Inflammatory macrophage (primary cell): ENCODE measurements at regions not wholly inside any gene's neighbourhood (a gene's known extent, or its start where the extent isn't known, plus 50 kb on each side); places are given as distances from the start of the nearest gene placed in this dataset.

Experiments
- DNase-seq, 2 donors: peaks; one replicate each; pipeline ENCODE4 v3.0.0-alpha.2; 2020 to 2022

DNA sequence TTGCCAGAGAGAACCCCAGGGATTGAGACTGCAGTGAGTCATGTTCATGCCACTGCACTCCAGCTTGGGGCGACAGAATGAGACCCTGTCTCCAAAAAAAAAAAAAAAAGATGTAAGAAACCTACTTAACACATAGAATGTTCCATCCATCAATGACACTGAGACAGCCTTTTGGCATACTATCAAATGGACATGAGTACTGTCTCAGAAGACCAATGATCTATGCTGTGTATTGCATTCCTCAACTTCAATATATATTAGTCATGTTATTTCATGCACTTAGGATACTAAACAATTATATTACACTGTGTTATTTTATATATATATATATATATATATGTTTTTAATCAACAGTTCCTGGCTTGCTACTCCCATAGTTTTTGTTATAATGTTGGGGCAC, 57.1 kb upstream of the ANKH start:
- DNase-seq = no peak

DNA sequence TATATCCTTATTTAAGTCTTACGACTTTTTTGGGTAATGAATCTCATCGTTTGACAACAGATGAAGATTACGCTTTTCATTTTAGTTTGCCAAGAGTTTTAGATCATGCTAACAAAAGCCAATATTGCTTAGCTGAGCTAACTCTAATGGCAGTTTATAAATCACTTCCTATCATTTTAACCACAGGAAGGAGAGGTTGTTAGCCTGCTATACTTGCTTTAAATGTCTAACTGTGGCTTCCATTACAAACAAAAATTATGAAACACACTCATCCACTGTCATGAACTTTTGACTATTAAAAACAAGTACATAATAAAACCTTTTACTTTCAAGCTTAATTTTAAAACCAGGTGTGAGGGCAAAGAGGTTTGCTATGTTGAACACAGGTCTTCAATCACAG, 53.7 kb upstream of the ANKH start:
- peak in 1 of 2 donors; percentile 49 for DNase-seq

DNA sequence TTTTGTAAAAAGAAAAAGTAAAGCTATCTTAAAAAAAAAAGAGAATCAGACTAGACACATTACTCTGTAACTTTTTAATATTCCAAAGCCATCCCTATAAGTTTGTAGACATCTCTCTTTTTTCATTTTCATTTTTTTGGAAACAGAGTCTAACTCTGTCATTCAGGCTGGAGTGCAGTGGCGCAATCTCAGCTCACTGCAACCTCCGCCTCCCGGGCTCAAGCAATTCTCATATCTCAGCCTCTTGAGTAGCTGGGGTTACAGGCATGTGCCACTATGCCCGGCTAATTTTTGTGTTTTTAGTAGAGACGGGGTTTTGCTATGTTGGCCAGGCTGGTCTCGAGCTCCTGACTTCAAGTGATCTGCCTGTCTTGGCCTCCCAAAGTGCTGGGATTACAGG, 51.4 kb upstream of the ANKH start:
- peak in 1 of 2 donors; percentile 29 for DNase-seq

DNA sequence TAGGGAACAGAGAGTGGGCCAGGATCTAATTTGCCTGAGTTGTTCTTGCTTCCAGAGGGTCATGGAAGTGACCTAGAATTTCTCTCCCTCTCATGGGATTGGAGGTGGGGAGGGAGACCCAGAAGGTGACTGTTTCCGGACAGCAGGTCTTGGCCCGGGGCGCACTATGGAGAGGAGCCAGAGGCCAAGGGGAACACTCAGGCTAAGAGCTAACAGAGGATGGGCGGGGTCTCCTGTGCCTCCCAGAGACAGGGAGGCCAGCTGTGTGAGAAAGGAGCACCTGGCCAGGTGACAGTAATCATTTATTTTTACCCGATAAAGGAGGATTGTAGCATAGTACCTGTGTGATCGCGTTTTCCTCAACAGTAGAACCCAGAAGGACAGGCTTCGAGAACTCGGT, 50.9 kb upstream of the ANKH start:
- DNase-seq = no peak
